Caco-2 (cell line): ENCODE measurements at regions not wholly inside any gene's neighbourhood (a gene's known extent, or its start where the extent isn't known, plus 50 kb on each side); places are given as distances from the start of the nearest gene placed in this dataset.

Experiments
- BruUV-seq: library from RNA; stranded (reverse); fragments of 400-500 nt; replicated peaks from 2 replicates; lab custom pipeline; 2021; lab: Mats Ljungman, UMichigan
- CTCF ChIA-PET: fragments of 300-600 bp; sonication (Branson Sonifier 250); formaldehyde crosslinking; loops from one replicate; lab custom pipeline; 2022; ENCODE audit warnings: antibody characterized with exemption; lab: Charles Lee
- POLR2A ChIA-PET: fragments of 300-600 bp; sonication (Branson Sonifier 250); formaldehyde crosslinking; loops from one replicate; lab custom pipeline; 2022; ENCODE audit warnings: antibody characterized with exemption; lab: Charles Lee
- DNase-seq, 2 experiments: peaks; one replicate each; pipeline versions ENCODE4 v3.0.0 to v3.0.0-alpha.2; 2020 to 2022
- H3K27me3 ChIP-seq: replicated peaks from 2 replicates; pipeline ENCODE4 v1.6.0; 2011; ENCODE audit warnings: low read length; ENCODE audit not compliant: control insufficient read depth, insufficient read depth
- H3K36me3 ChIP-seq: 2 replicates; pipeline ENCODE4 v1.5.1; 2011; ENCODE audit warnings: low read length; ENCODE audit not compliant: control insufficient read depth, insufficient read depth
- H3K4me1 ChIP-seq: fragments of 250-450 bp; sonication (Bioruptor Pico); 2 replicates; pipeline ENCODE4 v1.5.1; 2020; ENCODE audit warnings: mild to moderate bottlenecking
- H3K4me3 ChIP-seq: 2 replicates; pipeline ENCODE4 v1.5.1; 2011; ENCODE audit warnings: low read depth, mild to moderate bottlenecking, control low read depth, low read length
- H3K9me3 ChIP-seq: fragments of 250-450 bp; sonication (Bioruptor Pico); 2 replicates; pipeline ENCODE4 v1.5.1; 2020; ENCODE audit warnings: mild to moderate bottlenecking, moderate library complexity
- H3K27ac Mint-ChIP-seq: one replicate; pipeline ENCODE4 v1.8.0; 2022; ENCODE audit warnings: mixed read lengths; ENCODE audit not compliant: unreplicated experiment
- H3K27me3 Mint-ChIP-seq: one replicate; pipeline ENCODE4 v1.8.0; 2022; ENCODE audit warnings: mixed read lengths; ENCODE audit not compliant: insufficient read depth, unreplicated experiment
- H3K36me3 Mint-ChIP-seq: one replicate; pipeline ENCODE4 v1.8.0; 2022; ENCODE audit warnings: mild to moderate bottlenecking, mixed read lengths; ENCODE audit not compliant: insufficient read depth, unreplicated experiment
- H3K4me1 Mint-ChIP-seq: one replicate; pipeline ENCODE4 v1.8.0; 2022; ENCODE audit warnings: low read depth, mixed read lengths; ENCODE audit not compliant: unreplicated experiment
- H3K4me3 Mint-ChIP-seq: one replicate; pipeline ENCODE4 v1.8.0; 2022; ENCODE audit warnings: mild to moderate bottlenecking, moderate library complexity, mixed read lengths; ENCODE audit not compliant: unreplicated experiment
- H3K9me3 Mint-ChIP-seq: one replicate; pipeline ENCODE4 v1.8.0; 2022; ENCODE audit warnings: mixed read lengths; ENCODE audit not compliant: unreplicated experiment
- CTCF ChIP-seq, 2 experiments: fragments of 200-600 bp in 1 of 2; IDR thresholded peaks; 1 replicate in 1 of 2; 2 replicates in 1 of 2; pipeline versions ENCODE4 v1.5.1 to v1.8.0; 2011 to 2022; ENCODE audit warnings: antibody characterized with exemption in 1 of 2, control low read depth in 1 of 2, inconsistent platforms in 1 of 2, low read depth in 1 of 2, low read length in 1 of 2, mild to moderate bottlenecking in 1 of 2, moderate library complexity in 1 of 2; ENCODE audit not compliant: insufficient read depth in 1 of 2, severe bottlenecking in 1 of 2, unreplicated experiment in 1 of 2
- intact Hi-C: fragments of 100-400 bp; cut with micrococcal nuclease; formaldehyde crosslinking; loops from one replicate; pipeline ENCODE4 v1.10.0; 2022; ENCODE audit not compliant: unreplicated experiment

- H3K27ac Mint-ChIP-seq, result no peak overlapping the region
- no peaks in the 10 kb centered on the region for H3K36me3 Mint-ChIP-seq
- ChIA-PET CTCF (no interaction called here), POLR2A (no interaction called here)
- no peak for TF ChIP-seq CTCF (IDR thresholded peaks at IDR 0.05; ENCODE audit: insufficient read depth in 1 of 2, low read depth in 1 of 2, low read length in 1 of 2, severe bottlenecking in 1 of 2, unreplicated experiment in 1 of 2)
- Histone ChIP-seq H3K27me3 (no peaks in the 10 kb centered on the region), H3K4me1 (no peaks in the 10 kb centered on the region), H3K9me3 (no peaks in the 10 kb centered on the region), H3K36me3 (no peaks in the 10 kb centered on the region), H3K4me3 (no peak overlapping the region)
- intact Hi-C loops, result no loop called here
- H3K4me3 Mint-ChIP-seq, result no peak overlapping the region
- DNase-seq, result no peak
- no TSS peak for BruUV-seq
- H3K9me3 Mint-ChIP-seq, result no peaks in the 10 kb centered on the region
- H3K27me3 Mint-ChIP-seq, result no peaks in the 10 kb centered on the region
- no peaks in the 10 kb centered on the region for H3K4me1 Mint-ChIP-seq
Measured at GRCh38 chr14:86442135-86442534, 912.2 kb downstream of the FLRT2 start.

DNA sequence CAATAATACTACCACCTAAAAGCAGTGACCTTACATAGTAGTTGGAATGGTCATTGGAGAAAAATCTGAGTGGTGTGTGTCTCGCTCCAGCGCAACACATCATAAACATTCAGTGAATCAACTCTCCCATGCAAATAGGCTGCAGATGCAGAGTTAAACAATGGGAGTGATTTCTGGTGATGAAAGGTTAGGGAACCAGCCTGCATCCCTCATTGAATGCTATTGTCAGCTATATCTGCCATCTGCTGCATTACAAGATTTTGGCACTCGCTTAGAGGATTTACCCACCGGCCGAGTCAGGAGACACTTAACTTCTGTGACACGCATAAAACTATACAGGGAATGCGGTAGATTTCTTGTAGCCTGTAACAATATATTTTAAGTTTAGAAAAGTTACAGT is 900.9 kb downstream of the FLRT2 start:
- no peak overlapping the region for H3K4me3 Mint-ChIP-seq
- peaks cover 5% of the 10 kb centered on the region for H3K36me3 Mint-ChIP-seq
- Histone ChIP-seq H3K4me1 (no peaks in the 10 kb centered on the region), H3K4me3 (no peak overlapping the region), H3K27me3 (no peaks in the 10 kb centered on the region), H3K9me3 (no peaks in the 10 kb centered on the region), H3K36me3 (no peaks in the 10 kb centered on the region)
- CTCF ChIA-PET, result no interaction called here
- BruUV-seq, result no TSS peak
- intact Hi-C loops, result no loop called here
- no peaks in the 10 kb centered on the region for H3K4me1 Mint-ChIP-seq
- POLR2A ChIA-PET, result no interaction called here
- DNase-seq, result no peak
- no peak overlapping the region for H3K27ac Mint-ChIP-seq
- no peaks in the 10 kb centered on the region for H3K27me3 Mint-ChIP-seq
- TF ChIP-seq CTCF (IDR thresholded peaks at IDR 0.05; ENCODE audit: insufficient read depth in 1 of 2, low read depth in 1 of 2, low read length in 1 of 2, severe bottlenecking in 1 of 2, unreplicated experiment in 1 of 2), result no peak
- H3K9me3 Mint-ChIP-seq, result no peaks in the 10 kb centered on the region

DNA sequence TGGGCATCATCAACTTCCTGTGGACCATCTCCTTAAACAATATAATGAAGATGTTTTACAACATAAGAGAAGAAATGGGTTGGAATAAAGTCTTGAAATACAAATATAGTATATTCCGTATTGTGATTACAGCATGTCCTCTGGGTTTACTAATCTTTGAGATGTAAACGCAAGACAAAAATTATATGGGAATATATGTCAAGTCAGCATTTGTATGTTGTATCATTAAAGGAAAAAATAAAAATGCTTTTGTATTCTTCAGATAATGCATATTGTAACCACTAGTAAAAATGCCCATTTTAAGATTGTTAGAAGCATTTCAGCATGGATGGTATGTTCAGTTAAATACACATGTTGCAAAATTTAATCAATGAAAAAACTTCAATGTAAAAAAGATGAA is 893.3 kb downstream of the FLRT2 start:
- no peak overlapping the region for H3K27ac Mint-ChIP-seq
- no peak for TF ChIP-seq CTCF (IDR thresholded peaks at IDR 0.05; ENCODE audit: insufficient read depth in 1 of 2, low read depth in 1 of 2, low read length in 1 of 2, severe bottlenecking in 1 of 2, unreplicated experiment in 1 of 2)
- BruUV-seq, result no TSS peak
- no peak overlapping the region for H3K4me3 ChIP-seq
- H3K4me1 ChIP-seq, result no peaks in the 10 kb centered on the region
- no peaks in the 10 kb centered on the region for H3K4me1 Mint-ChIP-seq
- no peaks in the 10 kb centered on the region for H3K9me3 Mint-ChIP-seq
- H3K9me3 ChIP-seq, result no peaks in the 10 kb centered on the region
- no peak for DNase-seq
- ChIA-PET POLR2A (no interaction called here), CTCF (no interaction called here)
- intact Hi-C loops, result no loop called here
- H3K36me3 ChIP-seq, result no peaks in the 10 kb centered on the region
- H3K27me3 Mint-ChIP-seq, result no peaks in the 10 kb centered on the region
- H3K36me3 Mint-ChIP-seq, result peaks cover 5% of the 10 kb centered on the region
- H3K4me3 Mint-ChIP-seq, result no peak overlapping the region
- H3K27me3 ChIP-seq, result no peaks in the 10 kb centered on the region
